HFFc6 (cell line): ENCODE measurements at regions not wholly inside any gene's neighbourhood (a gene's known extent, or its start where the extent isn't known, plus 50 kb on each side); places are given as distances from the start of the nearest gene placed in this dataset.

Source experiments
- DNase-seq: peaks from one replicate; pipeline ENCODE4 v3.0.0-alpha.2; 2018
- H3K27ac Mint-ChIP-seq: 2 replicates; pipeline ENCODE4 v1.8.0; 2020; ENCODE audit warnings: mild to moderate bottlenecking, mixed read lengths
- H3K27me3 Mint-ChIP-seq: 2 replicates; pipeline ENCODE4 v1.8.0; 2021; ENCODE audit warnings: mild to moderate bottlenecking, moderate library complexity, mixed read lengths; ENCODE audit not compliant: insufficient read depth
- H3K36me3 Mint-ChIP-seq: 2 replicates; pipeline ENCODE4 v1.8.0; 2021; ENCODE audit warnings: low read depth, mixed read lengths
- H3K4me1 Mint-ChIP-seq: 2 replicates; pipeline ENCODE4 v1.8.0; 2020; ENCODE audit warnings: low read depth, mixed read lengths
- H3K4me3 Mint-ChIP-seq: 2 replicates; pipeline ENCODE4 v1.8.0; 2020; ENCODE audit warnings: mild to moderate bottlenecking, moderate library complexity, mixed read lengths
- H3K9me3 Mint-ChIP-seq: 2 replicates; pipeline ENCODE4 v1.8.0; 2020; ENCODE audit warnings: mild to moderate bottlenecking, mixed read lengths
- TF ChIP-seq, protein P1 (sequence below): fragments of 200-600 bp; sonication (generic); IDR thresholded peaks from 2 replicates; pipeline ENCODE4 v1.5.0; 2021; ENCODE audit warnings: antibody characterized with exemption, mild to moderate bottlenecking

DNA sequence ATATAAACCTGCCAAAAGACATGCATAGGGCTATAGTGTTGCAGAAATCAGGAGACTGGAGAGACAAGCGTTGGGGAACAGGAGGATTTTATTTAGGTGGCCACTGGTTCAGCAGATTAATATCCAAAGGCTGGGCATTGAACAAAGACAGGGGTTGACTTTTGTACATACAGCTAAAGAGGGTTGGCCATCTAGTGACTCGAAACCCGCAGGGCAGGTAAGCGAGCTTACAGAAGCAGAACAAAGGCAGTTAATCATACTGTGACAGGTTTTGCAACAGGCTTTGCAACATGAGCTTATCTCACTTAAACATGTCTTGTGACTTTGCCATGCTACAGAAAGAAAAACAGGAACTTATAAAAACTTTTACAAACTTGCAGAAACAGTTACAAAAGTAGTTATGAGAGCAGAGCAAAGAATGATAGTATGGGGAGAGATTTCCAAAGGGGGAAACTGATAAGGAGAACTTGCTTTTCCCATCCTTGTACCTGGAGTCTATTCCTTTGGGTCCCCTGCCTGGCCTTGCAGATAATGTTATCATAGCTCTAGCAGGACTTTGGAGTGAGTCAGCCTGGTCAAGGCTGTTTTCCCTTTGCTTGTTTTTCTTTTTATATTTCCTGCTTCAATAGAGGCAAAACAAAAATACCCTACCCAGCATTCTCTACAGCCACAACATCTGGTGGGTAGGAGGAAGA is 234.2 kb downstream of the PCDH17 start:
- Mint-ChIP-seq H3K27ac (no peak overlapping the region), H3K27me3 (no peaks in the 10 kb centered on the region), H3K9me3 (peaks cover 34% of the 10 kb centered on the region), H3K4me3 (no peak overlapping the region), H3K36me3 (no peaks in the 10 kb centered on the region), H3K4me1 (no peaks in the 10 kb centered on the region)
- DNase-seq = no peak
- TF ChIP-seq, protein P1, sequence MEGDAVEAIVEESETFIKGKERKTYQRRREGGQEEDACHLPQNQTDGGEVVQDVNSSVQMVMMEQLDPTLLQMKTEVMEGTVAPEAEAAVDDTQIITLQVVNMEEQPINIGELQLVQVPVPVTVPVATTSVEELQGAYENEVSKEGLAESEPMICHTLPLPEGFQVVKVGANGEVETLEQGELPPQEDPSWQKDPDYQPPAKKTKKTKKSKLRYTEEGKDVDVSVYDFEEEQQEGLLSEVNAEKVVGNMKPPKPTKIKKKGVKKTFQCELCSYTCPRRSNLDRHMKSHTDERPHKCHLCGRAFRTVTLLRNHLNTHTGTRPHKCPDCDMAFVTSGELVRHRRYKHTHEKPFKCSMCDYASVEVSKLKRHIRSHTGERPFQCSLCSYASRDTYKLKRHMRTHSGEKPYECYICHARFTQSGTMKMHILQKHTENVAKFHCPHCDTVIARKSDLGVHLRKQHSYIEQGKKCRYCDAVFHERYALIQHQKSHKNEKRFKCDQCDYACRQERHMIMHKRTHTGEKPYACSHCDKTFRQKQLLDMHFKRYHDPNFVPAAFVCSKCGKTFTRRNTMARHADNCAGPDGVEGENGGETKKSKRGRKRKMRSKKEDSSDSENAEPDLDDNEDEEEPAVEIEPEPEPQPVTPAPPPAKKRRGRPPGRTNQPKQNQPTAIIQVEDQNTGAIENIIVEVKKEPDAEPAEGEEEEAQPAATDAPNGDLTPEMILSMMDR = no peak

DNA sequence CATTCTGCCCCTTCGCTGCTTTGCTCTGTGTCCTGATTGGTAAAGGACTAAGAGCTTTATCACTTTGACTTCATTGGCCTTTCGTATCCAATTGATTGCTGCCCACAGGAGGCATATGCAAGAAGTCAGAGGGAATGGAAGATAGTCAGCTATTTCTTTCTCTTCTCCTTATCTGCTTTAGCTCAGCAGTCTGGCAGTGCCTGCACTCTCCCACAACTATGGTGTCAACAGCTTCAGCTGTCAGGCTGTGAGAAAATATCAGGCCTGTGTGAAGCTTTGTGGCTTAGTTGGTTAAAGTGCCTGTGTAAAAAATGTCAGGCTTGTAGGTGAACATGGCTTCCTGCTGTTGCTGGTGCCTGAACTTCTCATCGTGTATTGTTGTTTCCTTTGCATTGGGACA is 243.0 kb downstream of the PCDH17 start:
- DNase-seq = no peak
- Mint-ChIP-seq H3K36me3 (no peaks in the 10 kb centered on the region), H3K9me3 (peaks cover 22% of the 10 kb centered on the region), H3K4me1 (no peaks in the 10 kb centered on the region), H3K27ac (no peak overlapping the region), H3K4me3 (no peak overlapping the region), H3K27me3 (no peaks in the 10 kb centered on the region; the same call in 1 of the 2 replicates)
- TF ChIP-seq, protein P1 = no peak

DNA sequence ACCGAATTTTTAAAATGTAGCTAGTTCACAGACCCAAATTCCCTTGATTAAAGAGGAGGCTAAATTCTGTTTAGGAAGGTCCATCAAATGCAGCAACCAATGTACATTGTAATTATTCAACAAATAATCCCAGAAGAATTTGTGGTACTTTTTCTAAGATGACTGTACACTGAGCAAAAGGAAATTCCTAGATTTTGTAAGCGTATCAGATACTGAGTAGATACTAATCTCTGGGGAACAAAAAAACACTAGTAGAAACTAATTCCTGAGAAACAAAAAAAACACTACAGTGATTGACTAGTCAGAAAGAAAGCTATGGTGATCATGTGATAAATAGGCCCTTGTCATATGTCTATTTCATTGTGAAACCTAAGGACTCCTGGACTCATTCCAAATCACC is 246.1 kb downstream of the PCDH17 start:
- Mint-ChIP-seq H3K4me3 (no peak overlapping the region), H3K27ac (no peak overlapping the region), H3K36me3 (no peaks in the 10 kb centered on the region), H3K27me3 (no peaks in the 10 kb centered on the region; the same call in 1 of the 2 replicates), H3K4me1 (no peaks in the 10 kb centered on the region), H3K9me3 (peaks cover 33% of the 10 kb centered on the region)
- DNase-seq = no peak
- TF ChIP-seq, protein P1 = no peak

DNA sequence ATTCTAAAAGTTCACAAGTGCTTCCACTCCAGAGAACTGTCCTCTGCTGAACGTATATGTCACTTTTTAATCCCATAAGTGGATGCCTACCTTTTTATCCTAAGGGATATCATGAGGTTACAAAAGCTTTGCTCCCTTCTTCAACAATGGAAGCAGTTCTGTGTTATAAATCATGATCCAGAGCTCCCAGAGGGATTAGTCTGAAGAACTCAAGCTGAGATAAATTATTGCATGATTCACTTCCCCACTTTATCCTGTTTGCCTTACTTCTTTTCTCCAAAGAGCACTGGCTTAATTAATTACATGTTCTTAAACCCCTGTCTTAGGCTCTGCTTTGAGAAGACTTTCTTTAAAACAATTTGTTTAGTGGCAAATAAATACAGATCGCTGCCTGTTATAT is 246.7 kb downstream of the PCDH17 start:
- Mint-ChIP-seq H3K9me3 (peaks cover 33% of the 10 kb centered on the region), H3K4me1 (no peaks in the 10 kb centered on the region), H3K27ac (no peak overlapping the region), H3K36me3 (no peaks in the 10 kb centered on the region), H3K4me3 (no peak overlapping the region), H3K27me3 (no peaks in the 10 kb centered on the region; the same call in 1 of the 2 replicates)
- no peak for DNase-seq
- TF ChIP-seq, protein P1 = no peak

DNA sequence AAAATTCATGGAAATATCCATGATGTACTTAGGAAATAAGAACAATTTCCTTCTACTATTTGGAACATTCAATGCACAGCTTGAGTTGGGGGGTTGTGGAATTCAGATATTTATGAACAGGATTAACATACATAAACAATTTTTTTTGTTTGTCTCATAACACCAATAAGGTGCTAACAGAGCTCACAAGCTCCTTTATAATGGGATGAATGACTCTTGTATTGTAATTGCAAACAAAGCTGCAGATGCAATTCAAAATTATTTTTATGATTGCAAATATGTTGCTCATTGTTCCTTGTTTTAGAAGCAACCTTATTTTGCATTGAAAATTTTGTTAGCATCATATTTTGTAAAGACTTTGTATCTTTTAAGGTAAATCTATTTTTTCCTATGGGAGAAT is 265.7 kb downstream of the PCDH17 start:
- Mint-ChIP-seq H3K36me3 (no peaks in the 10 kb centered on the region), H3K27ac (no peak overlapping the region), H3K27me3 (no peaks in the 10 kb centered on the region), H3K4me1 (no peaks in the 10 kb centered on the region), H3K4me3 (no peak overlapping the region), H3K9me3 (peaks cover 29% of the 10 kb centered on the region)
- no peak for DNase-seq
- TF ChIP-seq, protein P1 = no peak
